ENCODE measurements at regions not wholly inside any gene's neighbourhood (a gene's known extent, or its start where the extent isn't known, plus 50 kb on each side); places are given as distances from the start of the nearest gene placed in this dataset.

- no peaks in the 10 kb centered on the region for H3K27me3 ChIP-seq (ENCODE audit: control insufficient read depth, insufficient read depth, low read length)
- H3K4me3 ChIP-seq (ENCODE audit: low read length), result no peak overlapping the region
- no peaks in the 10 kb centered on the region for H3K9me3 ChIP-seq (ENCODE audit: control insufficient read depth, low read length)
- peaks cover 6% of the 10 kb centered on the region for H3K4me1 ChIP-seq (ENCODE audit: control insufficient read depth, insufficient read depth, low read length)
- no peak overlapping the region for H3K9ac ChIP-seq (ENCODE audit: low read length)
- H3K36me3 ChIP-seq (ENCODE audit: control insufficient read depth, insufficient read depth, low read length), result no peaks in the 10 kb centered on the region
Measured at GRCh38 chr11:129503646-129504045, 128.0 kb downstream of the BARX2 start.

GRCh38 chr11:129505266-129505665 is 129.6 kb downstream of the BARX2 start:
- Histone ChIP-seq H3K9ac (ENCODE audit: low read length) (no peak overlapping the region), H3K4me1 (ENCODE audit: control insufficient read depth, insufficient read depth, low read length) (peaks cover 6% of the 10 kb centered on the region), H3K4me3 (ENCODE audit: low read length) (no peak overlapping the region), H3K9me3 (ENCODE audit: control insufficient read depth, low read length) (no peaks in the 10 kb centered on the region), H3K27me3 (ENCODE audit: control insufficient read depth, insufficient read depth, low read length) (no peaks in the 10 kb centered on the region), H3K36me3 (ENCODE audit: control insufficient read depth, insufficient read depth, low read length) (no peaks in the 10 kb centered on the region)

GRCh38 chr11:129508163-129508562 is 132.5 kb downstream of the BARX2 start:
- peaks cover under 1% of the 10 kb centered on the region for H3K4me1 ChIP-seq (ENCODE audit: control insufficient read depth, insufficient read depth, low read length)
- no peaks in the 10 kb centered on the region for H3K9me3 ChIP-seq (ENCODE audit: control insufficient read depth, low read length)
- H3K36me3 ChIP-seq (ENCODE audit: control insufficient read depth, insufficient read depth, low read length), result no peaks in the 10 kb centered on the region
- H3K27me3 ChIP-seq (ENCODE audit: control insufficient read depth, insufficient read depth, low read length), result no peaks in the 10 kb centered on the region
- no peak overlapping the region for H3K9ac ChIP-seq (ENCODE audit: low read length)
- H3K4me3 ChIP-seq (ENCODE audit: low read length), result no peak overlapping the region

GRCh38 chr11:129528296-129528695 is 152.6 kb downstream of the BARX2 start:
- H3K9me3 ChIP-seq (ENCODE audit: control insufficient read depth, low read length), result no peaks in the 10 kb centered on the region
- H3K9ac ChIP-seq (ENCODE audit: low read length), result no peak overlapping the region
- no peaks in the 10 kb centered on the region for H3K36me3 ChIP-seq (ENCODE audit: control insufficient read depth, insufficient read depth, low read length)
- H3K27me3 ChIP-seq (ENCODE audit: control insufficient read depth, insufficient read depth, low read length), result no peaks in the 10 kb centered on the region
- H3K4me1 ChIP-seq (ENCODE audit: control insufficient read depth, insufficient read depth, low read length), result peaks cover 27% of the 10 kb centered on the region
- H3K4me3 ChIP-seq (ENCODE audit: low read length), result no peak overlapping the region

GRCh38 chr11:129530154-129530895 is 154.7 kb downstream of the BARX2 start:
- peaks cover 38% of the 10 kb centered on the region for H3K4me1 ChIP-seq (ENCODE audit: control insufficient read depth, insufficient read depth, low read length)
- H3K36me3 ChIP-seq (ENCODE audit: control insufficient read depth, insufficient read depth, low read length), result no peaks in the 10 kb centered on the region
- no peak overlapping the region for H3K4me3 ChIP-seq (ENCODE audit: low read length)
- no peaks in the 10 kb centered on the region for H3K9me3 ChIP-seq (ENCODE audit: control insufficient read depth, low read length)
- no peaks in the 10 kb centered on the region for H3K27me3 ChIP-seq (ENCODE audit: control insufficient read depth, insufficient read depth, low read length)
- H3K9ac ChIP-seq (ENCODE audit: low read length), result no peak overlapping the region

GRCh38 chr11:129533395-129533794 is 157.7 kb downstream of the BARX2 start:
- H3K9ac ChIP-seq (ENCODE audit: low read length), result no peak overlapping the region
- H3K4me3 ChIP-seq (ENCODE audit: low read length), result no peak overlapping the region
- no peaks in the 10 kb centered on the region for H3K36me3 ChIP-seq (ENCODE audit: control insufficient read depth, insufficient read depth, low read length)
- no peaks in the 10 kb centered on the region for H3K27me3 ChIP-seq (ENCODE audit: control insufficient read depth, insufficient read depth, low read length)
- peaks cover 45% of the 10 kb centered on the region for H3K4me1 ChIP-seq (ENCODE audit: control insufficient read depth, insufficient read depth, low read length)
- no peaks in the 10 kb centered on the region for H3K9me3 ChIP-seq (ENCODE audit: control insufficient read depth, low read length)

GRCh38 chr11:129536338-129536737 is 160.7 kb downstream of the BARX2 start:
- peaks cover 37% of the 10 kb centered on the region for H3K4me1 ChIP-seq (ENCODE audit: control insufficient read depth, insufficient read depth, low read length)
- H3K27me3 ChIP-seq (ENCODE audit: control insufficient read depth, insufficient read depth, low read length), result no peaks in the 10 kb centered on the region
- H3K9me3 ChIP-seq (ENCODE audit: control insufficient read depth, low read length), result no peaks in the 10 kb centered on the region
- H3K9ac ChIP-seq (ENCODE audit: low read length), result no peak overlapping the region
- H3K4me3 ChIP-seq (ENCODE audit: low read length), result no peak overlapping the region
- no peaks in the 10 kb centered on the region for H3K36me3 ChIP-seq (ENCODE audit: control insufficient read depth, insufficient read depth, low read length)

GRCh38 chr11:129538323-129538722 is 162.7 kb downstream of the BARX2 start:
- H3K9me3 ChIP-seq (ENCODE audit: control insufficient read depth, low read length), result no peaks in the 10 kb centered on the region
- no peak overlapping the region for H3K4me3 ChIP-seq (ENCODE audit: low read length)
- H3K27me3 ChIP-seq (ENCODE audit: control insufficient read depth, insufficient read depth, low read length), result no peaks in the 10 kb centered on the region
- H3K9ac ChIP-seq (ENCODE audit: low read length), result no peak overlapping the region
- no peaks in the 10 kb centered on the region for H3K36me3 ChIP-seq (ENCODE audit: control insufficient read depth, insufficient read depth, low read length)
- H3K4me1 ChIP-seq (ENCODE audit: control insufficient read depth, insufficient read depth, low read length), result peaks cover 24% of the 10 kb centered on the region

- H3K9ac ChIP-seq (ENCODE audit: low read length), result no peak overlapping the region
- no peak overlapping the region for H3K4me3 ChIP-seq (ENCODE audit: low read length)
- peaks cover 3% of the 10 kb centered on the region for H3K4me1 ChIP-seq (ENCODE audit: control insufficient read depth, insufficient read depth, low read length)
- H3K36me3 ChIP-seq (ENCODE audit: control insufficient read depth, insufficient read depth, low read length), result no peaks in the 10 kb centered on the region
- H3K27me3 ChIP-seq (ENCODE audit: control insufficient read depth, insufficient read depth, low read length), result no peaks in the 10 kb centered on the region
- no peaks in the 10 kb centered on the region for H3K9me3 ChIP-seq (ENCODE audit: control insufficient read depth, low read length)
Measured at GRCh38 chr11:129543515-129544290, 168.1 kb downstream of the BARX2 start.

GRCh38 chr11:129544691-129545090 is 169.0 kb downstream of the BARX2 start:
- Histone ChIP-seq H3K9me3 (ENCODE audit: control insufficient read depth, low read length) (no peaks in the 10 kb centered on the region), H3K9ac (ENCODE audit: low read length) (no peak overlapping the region), H3K4me1 (ENCODE audit: control insufficient read depth, insufficient read depth, low read length) (no peaks in the 10 kb centered on the region), H3K36me3 (ENCODE audit: control insufficient read depth, insufficient read depth, low read length) (no peaks in the 10 kb centered on the region), H3K4me3 (ENCODE audit: low read length) (no peak overlapping the region), H3K27me3 (ENCODE audit: control insufficient read depth, insufficient read depth, low read length) (no peaks in the 10 kb centered on the region)

GRCh38 chr11:129546266-129546665 is 170.6 kb downstream of the BARX2 start:
- no peak overlapping the region for H3K4me3 ChIP-seq (ENCODE audit: low read length)
- H3K27me3 ChIP-seq (ENCODE audit: control insufficient read depth, insufficient read depth, low read length), result no peaks in the 10 kb centered on the region
- no peaks in the 10 kb centered on the region for H3K9me3 ChIP-seq (ENCODE audit: control insufficient read depth, low read length)
- H3K9ac ChIP-seq (ENCODE audit: low read length), result no peak overlapping the region
- H3K4me1 ChIP-seq (ENCODE audit: control insufficient read depth, insufficient read depth, low read length), result no peaks in the 10 kb centered on the region
- no peaks in the 10 kb centered on the region for H3K36me3 ChIP-seq (ENCODE audit: control insufficient read depth, insufficient read depth, low read length)

- no peaks in the 10 kb centered on the region for H3K9me3 ChIP-seq (ENCODE audit: control insufficient read depth, low read length)
- H3K27me3 ChIP-seq (ENCODE audit: control insufficient read depth, insufficient read depth, low read length), result no peaks in the 10 kb centered on the region
- no peak overlapping the region for H3K4me3 ChIP-seq (ENCODE audit: low read length)
- H3K9ac ChIP-seq (ENCODE audit: low read length), result no peak overlapping the region
- H3K4me1 ChIP-seq (ENCODE audit: control insufficient read depth, insufficient read depth, low read length), result no peaks in the 10 kb centered on the region
- no peaks in the 10 kb centered on the region for H3K36me3 ChIP-seq (ENCODE audit: control insufficient read depth, insufficient read depth, low read length)
Measured at GRCh38 chr11:129557421-129557820, 181.8 kb downstream of the BARX2 start.

Data from mucosa of stomach (tissue), 1 donor.